Activated CD4-positive, alpha-beta T cell treated with anti-CD3 and anti-CD28 coated beads, Interleukin-2, amount 50 U/mL, for 16 hours (primary cell): ENCODE measurements at regions not wholly inside any gene's neighbourhood (a gene's known extent, or its start where the extent isn't known, plus 50 kb on each side); places are given as distances from the start of the nearest gene placed in this dataset.

Experiments
- DNase-seq: peaks from one replicate; pipeline ENCODE4 v3.0.0-alpha.2; 2020

DNA sequence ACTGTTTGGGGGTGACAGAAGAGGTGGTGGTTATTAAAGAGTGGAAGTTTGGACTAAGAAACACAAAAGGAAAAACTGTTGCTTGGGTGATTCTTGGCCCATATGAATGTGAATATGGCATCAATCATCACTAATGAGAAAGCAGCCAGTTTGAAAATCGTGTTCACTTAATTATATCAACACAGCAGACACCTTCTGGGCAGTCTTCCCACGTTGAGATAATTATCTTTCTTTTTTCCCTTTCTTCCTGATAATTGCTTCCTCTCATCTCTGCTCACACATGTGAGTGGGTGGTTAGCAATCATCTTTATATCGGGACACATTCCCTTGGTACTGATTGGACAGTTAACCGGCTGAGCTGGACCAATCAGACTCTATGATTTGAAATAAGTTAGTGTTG lies 539.7 kb downstream of the AACS start:
- DNase-seq = no peak

DNA sequence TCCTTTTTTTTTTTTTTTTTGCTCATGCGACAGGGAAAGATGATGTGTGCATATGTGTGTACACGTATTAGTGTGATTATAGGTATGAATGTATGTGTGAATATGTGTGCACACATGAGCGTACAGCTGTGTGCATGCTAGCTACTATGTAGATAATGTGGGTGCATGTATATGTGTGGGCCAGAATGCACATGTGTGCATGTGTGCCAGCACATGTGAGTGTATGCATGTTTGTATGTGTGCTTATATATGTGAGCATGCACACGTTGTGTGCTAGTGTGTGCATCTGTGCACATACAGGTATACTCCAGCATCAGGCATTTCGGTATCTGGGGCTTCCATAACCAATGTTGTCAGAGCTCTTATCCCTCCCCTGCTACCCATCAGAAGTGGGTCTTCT lies 541.1 kb downstream of the AACS start:
- no peak for DNase-seq

DNA sequence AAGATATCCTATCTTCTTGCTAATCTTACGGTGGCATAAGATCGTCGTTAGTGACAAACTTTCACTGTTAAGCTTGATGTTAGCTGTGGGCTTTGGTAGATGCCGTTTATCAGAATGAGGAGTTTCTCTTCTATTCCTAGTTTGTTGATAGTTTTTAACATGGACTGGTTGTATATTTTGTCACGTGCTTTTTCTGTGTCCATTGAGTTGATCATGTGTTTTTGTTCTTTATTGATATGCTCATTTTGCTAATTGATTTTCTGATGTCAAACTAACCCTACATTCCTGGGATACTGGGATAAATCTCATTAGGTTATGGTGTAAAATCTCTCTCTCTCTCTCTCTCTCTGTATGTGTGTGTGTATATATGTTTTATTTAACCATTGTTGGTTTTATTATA lies 545.1 kb downstream of the AACS start:
- no peak for DNase-seq

DNA sequence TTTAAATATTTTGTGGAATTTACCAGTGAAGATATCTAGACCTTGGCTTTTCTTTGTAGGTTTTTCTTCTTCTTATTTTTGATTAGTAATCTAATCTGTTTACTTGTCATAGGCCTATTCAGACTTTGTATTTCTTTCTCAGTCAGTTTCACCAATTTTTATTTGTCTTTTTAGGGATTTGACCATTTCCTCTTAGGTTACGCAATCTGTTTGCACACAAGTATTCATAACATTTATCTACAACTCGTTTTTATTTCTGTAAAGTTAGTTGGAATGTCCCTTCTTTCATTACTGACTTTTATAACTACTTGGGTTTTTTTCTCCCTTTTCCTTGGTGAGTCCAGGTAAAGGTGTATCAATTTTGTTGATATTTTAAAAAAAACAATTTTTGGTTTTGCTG lies 545.7 kb downstream of the AACS start:
- DNase-seq = no peak

DNA sequence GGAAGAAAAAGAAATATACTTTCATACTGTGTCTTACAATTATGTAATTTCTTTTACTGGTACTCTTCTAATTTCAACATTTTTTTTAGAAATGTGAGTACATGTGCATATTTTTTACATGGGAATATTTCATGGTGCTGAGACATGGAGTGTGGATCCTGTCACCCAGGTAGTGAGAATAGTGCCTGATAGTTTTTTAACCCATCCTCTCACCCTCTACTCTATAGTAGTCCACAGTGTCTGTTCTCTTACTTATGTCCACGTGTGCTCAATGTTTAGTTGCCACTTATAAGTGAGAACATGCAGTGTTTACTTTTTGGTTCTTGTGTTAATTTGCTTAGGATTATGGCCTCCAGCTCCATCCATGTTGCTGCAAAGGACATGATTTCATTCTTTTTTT lies 548.8 kb downstream of the AACS start:
- DNase-seq = no peak

DNA sequence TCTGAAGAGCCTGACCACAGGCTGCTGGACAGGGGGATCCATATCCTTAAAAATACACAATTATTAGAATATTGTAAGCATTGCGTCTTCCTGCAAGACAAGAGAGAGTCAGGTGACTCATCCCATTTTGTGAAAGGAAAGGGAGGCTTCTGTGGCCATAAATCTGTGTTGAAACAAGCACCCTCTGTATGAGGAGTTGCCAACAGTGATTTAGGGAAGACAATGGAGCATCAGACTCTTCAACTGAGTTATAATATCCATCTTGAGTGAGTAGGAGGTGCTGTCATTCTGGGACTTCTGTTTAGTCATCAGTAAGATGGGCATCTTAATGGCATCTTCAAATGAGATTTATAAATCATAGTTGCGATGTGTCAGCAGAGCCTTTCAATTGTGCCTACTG lies 554.5 kb downstream of the AACS start:
- no peak for DNase-seq

DNA sequence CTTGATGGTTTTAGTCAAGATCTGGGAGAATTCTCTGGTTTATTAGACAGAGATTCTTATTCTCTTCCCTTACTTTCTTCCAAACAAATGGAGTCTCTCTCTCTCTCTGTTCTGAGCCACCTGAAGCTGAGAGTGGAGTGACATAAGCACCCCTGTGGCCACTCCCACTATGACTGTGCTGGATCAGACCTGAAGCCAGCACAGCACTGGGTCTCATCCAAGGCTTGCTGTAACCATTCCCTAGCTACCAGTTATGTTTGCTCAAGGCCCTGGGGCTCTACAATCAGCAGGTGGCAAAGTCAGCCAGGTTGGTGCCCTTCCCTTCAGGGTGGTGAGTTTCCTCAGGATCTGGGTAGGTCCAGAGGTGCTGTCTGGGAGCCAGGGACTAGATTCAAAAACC lies 568.5 kb downstream of the AACS start:
- no peak for DNase-seq

DNA sequence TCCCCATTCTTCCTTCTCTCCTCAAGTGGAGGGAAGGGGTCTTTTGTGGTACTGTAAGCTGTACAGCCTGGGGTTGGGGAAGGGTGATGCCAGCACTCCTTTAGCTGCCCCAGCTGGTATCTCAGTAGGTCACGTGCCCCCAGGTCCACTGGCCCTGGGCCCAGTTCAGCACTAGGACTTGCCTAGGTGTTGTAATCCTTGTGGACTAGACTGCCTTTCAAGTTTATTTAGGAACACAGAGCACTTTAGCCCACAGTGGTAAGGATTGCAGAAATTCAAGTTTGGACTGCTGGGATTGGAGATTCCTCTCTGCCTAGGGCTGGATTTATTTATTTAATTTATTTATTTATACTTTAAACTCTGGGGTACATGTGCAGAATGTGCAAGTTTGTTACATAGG lies 569.6 kb downstream of the AACS start:
- DNase-seq = no peak

DNA sequence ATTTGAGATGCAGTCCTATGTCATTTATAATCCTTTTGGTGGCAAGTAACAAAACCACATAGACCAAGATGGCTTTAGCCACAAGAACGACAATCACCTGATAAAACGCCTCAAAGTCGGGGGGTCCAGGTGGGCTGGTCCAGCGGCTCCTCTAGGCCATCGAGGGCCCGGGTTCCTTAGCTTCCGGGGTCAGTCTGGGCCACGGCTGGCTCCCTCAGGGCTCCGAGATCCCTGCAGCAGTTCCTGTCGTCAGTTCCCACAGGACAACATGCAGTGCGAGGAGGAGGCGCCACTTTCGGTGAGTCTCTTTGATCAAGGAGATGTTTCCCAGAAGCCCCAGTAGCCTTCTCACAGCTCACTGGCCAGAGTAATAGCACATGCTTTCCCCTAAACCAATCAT lies 574.6 kb downstream of the AACS start:
- DNase-seq = no peak

DNA sequence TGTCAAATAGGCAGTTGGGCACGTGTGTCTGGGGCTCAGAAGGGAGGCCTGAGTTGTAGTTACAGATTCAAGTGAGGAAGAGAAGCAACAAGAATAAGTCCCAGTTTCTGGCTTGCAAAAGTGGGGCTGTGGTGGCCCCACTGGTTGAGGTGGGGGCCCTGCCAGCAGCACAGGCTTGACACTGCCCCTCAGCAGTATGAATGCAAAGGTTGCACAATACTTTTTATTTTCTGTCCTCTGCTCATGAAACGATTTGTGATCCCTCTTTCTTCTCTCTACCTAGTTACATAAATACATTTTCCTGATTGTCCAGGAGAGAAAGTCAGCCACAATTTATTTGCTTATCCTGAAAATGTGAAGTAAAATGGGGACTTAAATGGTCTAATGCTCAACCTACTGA lies 577.8 kb downstream of the AACS start:
- DNase-seq = no peak

DNA sequence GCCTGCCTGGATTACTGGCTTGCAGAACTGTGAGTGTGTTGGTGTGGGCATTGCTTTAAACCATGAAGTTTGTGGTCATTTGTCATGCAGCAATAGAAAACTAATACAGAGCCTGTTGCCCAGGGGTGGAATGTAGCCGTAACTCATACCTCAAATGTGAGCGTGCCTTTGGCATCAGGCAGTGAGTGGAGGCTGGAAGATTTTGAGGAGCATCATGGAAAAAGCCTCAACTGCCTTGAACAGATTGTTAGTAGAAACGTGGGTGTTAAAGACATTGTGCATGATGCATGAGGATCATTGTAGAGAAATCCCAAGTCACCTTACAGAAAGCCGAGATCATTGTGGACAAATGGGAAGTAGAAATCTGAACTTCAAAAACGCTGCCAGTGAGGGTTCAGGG lies 580.5 kb downstream of the AACS start:
- no peak for DNase-seq

DNA sequence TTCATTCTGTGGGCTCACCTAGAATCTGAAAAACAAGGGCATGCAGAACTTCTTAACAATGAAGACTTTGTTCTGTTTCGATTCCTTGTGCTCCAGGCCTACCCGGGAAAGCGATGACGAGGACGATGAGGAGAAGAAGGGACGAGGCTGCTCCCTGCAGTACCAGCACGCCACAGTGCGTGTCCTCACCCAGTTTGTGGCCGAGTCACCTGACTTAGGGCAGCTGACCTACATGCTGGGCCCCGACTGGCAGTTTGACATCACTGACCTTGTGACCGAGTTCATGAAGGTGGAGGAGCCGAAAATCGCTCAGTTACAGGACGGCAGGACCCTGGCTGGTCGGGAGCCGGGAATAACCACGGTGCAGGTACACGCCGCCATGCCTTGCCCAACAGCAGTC lies 585.4 kb downstream of the AACS start:
- DNase-seq = no peak

DNA sequence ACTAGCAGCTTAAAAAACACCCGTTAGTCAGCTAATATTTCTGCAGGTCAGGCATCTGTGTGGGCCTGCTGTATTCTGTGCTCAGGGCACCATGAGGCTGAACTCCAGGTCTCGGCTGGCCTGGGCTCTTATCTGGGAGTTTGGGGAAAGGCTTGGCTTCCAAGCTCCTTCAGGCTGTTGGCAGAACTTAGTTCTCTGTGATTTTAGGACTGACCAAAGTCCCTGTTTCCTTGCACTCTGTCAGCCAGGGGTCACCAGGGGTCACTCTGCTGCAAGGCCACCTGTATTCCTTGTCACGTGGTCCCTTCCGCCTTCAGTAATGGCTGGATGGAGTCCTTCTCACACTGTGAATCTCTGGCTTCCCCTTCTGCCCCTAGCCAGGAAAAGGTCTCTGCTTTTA lies 586.4 kb downstream of the AACS start:
- DNase-seq = no peak

DNA sequence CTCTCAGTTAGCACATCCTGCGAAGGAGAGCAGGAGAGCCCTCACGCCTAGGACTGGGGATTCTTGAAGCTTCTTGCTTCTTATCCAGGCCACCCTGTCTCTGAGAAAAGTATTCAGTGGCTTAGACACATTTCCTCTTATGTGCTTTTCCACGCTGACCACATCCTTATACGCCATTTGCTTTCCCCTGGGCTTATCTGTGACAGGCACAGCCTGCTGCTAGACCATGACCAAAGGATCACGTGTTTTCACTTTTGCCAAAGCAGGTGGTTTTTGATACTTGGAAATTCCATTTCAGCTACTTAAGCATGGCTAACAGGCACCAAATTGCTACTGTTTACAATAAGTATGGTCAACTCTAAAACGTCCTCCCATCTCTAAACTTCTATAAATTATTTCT lies 587.4 kb downstream of the AACS start:
- no peak for DNase-seq

DNA sequence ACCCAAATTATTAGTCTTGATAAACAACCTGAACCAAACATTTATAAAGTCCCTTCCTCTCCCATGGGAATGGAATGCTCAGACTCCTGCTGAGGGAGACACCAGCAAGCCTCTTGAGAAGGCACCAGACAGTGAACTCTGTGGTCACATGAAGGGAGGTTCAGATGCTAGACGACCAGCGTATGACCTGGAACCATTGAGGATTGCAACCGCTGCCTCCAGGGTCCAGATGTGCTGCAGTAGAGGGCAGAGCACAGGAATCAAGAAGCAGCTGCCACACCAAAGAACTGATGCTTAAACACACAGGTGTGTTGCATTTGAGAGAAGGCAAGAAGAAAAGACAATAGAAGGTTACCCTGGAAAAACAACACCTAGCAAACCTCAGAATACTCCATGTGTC lies 592.4 kb downstream of the AACS start:
- no peak for DNase-seq

DNA sequence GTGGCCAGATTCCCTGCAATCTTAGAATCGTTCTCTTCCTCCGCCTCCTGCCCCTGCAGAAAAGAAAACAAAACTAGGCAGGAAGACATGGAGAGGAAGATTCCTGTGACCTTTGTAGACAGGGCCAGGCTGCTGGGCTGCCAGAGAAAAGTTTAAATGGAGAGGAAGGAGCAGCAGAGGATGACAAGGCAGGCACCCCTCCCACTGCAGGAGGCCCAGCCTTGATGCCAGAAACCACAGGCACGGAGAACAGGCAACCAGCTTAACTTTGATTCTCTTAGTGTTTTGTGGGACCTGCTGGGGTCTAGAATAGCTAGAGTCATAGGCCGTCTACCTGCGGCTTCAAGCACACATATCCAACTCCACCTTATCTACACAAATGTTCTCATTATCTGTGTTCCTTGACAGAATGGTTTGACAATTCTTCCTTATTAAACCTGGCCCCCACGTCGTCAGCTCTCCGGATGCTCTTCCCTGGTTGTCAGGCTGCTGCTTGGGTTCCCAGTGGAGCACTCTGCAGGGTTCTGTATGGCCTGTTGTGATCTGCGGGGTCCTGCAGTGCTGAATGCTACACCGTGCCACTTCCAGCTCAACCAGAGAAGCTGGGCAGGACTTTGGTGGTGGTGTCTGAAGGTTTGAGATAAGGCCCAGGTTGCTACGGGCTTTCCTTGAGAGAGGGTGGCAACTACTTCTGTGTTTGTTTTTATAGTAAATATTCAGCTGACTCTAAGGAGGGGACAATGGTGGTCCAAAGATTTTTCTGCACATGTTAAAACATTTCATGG lies 609.5 kb downstream of the AACS start:
- no peak for DNase-seq

DNA sequence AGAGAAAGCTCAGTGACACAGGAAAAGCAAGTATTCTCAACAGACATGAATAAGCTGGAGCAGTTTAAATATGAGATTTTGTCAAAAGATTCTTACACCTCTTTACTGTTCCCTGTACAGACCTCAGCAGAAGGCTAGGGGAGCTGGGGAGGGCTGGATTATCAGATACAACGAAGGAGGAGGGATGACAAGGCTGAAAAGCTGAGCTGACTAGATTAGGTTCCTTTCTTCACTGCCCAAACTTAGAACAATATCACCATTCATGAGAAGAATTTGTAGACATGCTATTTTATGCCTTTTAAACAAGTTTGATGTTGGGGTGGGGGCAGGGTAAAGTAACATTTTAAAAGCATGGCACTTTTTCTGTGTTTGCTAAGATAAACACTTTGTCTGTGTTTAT lies 611.1 kb downstream of the AACS start:
- no peak for DNase-seq

DNA sequence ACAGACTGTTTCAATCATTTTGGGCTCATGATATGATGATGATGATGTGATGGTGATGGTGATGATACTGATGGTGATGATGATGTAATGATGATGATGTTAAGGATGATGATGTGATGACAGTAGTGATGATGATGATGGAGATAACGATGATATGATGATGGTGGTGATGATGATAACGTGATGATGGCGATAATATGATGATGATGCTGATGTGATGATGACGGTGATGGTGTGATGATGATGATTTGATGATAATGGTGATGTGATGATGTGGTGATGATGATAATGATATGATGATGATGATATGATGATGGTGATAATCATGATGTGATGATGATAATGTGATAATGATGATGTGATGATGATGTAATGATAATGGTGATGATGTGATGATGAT lies 612.6 kb downstream of the AACS start:
- no peak for DNase-seq

DNA sequence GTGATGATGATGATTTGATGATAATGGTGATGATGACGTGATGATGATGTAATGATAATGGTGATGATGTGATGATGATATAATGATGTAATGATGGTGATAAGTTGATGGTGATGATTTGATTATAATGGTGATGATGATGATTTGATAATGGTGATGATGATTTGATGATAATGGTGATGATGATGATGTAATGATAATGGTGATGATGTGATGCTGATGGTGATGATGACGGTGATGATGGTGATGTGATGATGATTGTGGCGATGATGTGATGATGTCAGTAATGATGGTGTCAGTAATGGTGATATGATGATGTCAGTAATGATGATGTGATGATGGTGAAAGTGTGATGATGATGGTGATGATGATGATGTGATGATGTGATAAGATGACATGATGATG lies 613.4 kb downstream of the AACS start:
- no peak for DNase-seq

DNA sequence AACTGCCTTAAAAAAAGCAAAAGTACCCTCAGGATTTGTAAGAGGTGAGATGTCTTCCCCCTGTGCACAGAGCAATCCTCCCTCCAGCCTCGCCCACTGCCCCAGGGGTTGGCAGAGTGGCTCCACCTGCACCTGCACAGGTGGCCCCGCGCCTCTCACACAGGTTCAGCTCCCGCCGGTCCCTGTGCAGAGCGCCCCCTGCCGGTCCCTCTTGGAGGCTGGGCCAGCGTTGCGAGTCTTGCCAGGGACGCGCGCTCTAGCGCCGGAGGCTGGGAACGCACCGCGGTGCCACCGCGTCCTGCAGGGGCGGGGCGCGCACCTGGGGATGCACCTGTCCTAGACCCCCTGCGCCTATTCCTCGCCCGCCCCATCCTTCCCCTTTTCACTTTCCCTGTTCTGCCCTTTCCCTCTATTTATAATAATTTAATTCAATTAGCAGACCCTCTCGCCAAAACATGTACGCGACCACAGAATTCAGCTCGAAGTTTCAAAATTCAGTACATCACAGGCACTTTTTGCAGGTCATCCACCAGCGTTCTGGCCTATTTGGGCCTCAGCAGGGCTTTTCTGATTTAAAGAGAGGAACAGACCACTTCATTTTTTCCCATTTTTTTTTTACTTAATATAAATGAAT lies 618.6 kb downstream of the AACS start:
- DNase-seq = peak; percentile 46

DNA sequence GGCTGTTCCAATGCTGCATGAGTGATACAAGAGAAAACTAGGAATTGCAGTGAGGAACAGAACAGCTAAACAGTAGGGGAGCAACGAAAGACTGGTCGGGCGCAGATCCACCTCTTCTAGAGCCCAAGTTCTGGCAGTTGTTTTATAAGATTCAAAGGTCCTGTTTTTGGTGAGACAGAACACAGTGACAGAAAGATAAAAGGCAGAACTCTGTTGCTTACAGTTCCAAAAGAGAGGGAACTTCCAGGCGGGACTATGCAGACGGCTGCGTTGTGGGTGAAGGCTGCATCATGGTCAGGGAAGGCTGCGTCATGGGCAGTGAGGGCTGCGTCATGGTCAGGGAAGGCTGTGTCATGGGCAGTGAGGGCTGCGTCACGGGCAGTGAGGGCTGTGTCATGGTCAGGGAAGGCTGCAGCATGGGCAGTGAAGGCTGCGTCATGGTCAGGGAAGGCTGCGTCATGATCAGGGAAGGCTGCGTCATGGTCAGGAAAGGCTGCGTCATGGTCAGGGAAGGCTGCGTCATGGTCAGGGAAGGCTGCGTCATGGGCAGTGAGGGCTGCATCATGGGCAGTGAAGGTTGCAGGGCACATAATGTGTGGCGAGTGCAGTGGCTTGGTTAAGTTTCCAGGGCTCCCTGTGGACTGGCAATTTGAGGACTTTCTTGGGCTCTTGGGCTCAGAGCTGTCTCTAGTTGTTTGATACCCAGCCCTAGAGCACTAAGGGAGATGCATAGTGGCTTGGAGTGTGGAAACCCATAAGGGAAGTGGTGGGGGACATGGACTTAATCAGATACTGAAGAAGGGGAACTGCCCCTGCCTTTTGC lies 619.9 kb downstream of the AACS start:
- no peak for DNase-seq

DNA sequence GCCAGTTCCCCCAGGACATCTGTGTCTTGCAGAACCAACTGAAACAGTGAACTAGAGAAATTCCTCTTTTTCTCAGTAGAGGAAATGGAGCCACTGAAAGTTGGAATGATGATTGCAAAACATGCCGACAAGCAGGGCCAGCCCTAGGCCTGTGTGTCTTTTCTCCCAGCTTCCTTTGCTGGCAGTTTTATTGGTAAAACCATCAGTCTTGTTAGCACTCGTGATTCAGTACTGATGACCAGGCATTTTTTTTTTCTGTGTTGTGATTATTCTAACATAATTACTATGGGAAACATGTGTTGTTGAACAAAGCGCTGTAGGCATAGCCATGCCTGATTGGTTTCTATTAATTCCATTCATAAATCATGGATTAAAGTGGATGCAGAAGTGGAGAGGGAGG lies 620.7 kb downstream of the AACS start:
- no peak for DNase-seq

DNA sequence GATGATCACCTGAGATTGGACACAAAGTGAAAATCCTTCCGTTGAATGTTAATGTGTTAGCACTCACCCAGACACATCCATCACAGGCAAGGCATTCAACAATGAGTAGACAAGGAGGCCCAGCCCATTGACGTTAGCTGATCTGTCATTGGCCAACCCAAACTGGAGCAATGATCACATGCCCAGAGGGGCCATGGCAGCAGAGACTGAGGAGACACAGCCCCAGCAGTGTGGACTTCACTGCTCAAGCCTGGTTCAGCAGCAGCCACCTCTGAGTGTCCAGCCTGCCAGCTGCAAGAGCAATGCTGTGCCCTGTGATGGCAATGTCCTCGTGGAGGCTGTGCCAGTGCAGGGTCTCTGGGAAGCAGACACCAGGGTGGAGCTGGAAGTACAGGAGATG lies 622.2 kb downstream of the AACS start:
- DNase-seq = no peak

DNA sequence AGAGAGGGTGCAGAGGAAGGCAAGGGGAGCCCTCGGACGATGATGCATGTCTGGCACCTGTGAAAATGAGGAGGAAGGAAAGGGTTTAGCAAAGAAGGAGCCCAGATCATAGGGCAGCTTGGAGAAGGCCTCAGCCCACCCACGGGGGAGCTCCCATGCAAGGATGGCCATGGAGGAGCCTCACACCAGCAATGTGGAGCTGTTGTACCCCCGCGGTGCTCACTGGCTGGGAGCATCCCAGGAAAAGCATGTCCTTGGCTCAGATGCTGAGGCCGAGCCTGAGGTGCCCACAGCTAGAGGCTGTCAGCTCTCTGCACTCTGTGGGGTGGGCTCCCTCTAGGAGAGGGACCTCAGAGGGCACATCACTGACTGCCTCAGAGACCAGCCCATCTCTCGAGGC lies 622.6 kb downstream of the AACS start:
- DNase-seq = no peak
